ENCODE measurements at regions not wholly inside any gene's neighbourhood (a gene's known extent, or its start where the extent isn't known, plus 50 kb on each side); places are given as distances from the start of the nearest gene placed in this dataset.
"Not testable (repeated sequence)": the region's sequence is repeated elsewhere in the genome, so short reads cannot be mapped to it uniquely, and the experiment has no call there.

DNA sequence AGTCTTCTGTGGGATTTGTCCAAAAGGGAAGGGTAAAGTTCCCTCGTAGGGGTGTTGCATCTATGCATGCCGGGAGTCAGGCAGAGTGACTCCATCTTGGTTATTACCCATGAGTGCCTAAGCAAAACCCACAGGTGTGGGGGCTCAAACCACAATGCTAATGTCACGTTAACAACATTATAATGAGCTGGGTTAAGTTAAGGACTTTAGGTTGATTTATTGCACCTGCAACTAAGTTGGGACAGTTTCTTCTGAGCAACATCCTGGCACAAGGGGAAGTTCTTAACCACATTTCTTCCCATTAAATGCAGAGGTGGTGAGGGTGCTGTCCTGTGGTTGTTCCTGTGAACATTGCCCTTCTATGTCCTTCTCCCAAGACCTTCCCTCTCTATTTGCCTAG, 1596.8 kb upstream of the SLC39A10 start:
- ATAC-seq (replicated peaks in 6 of 8): no peak
- Histone ChIP-seq H3K4me3 (no peak overlapping the region), H3K27ac (no peak overlapping the region), H3K4me1 (replicated peaks in 1 of 2) (no peaks in the 10 kb centered on the region)
- 0 to 100% (median 80%) methylated on average over 1 to 3 of the region's 3 CpGs; no CpG with 5 or more reads in 3 of the 10 experiments for WGBS, 10 experiments
- in situ Hi-C loops (cut with MboI; ENCODE audit: low pct_unique_long_range_greater_than_20kb in 2 of 9, low sequenced_read_pairs in 9 of 9, unreplicated experiment in 9 of 9): no loop called here

- ATAC-seq (replicated peaks in 6 of 8): no peak
- in situ Hi-C loops (cut with MboI; ENCODE audit: low pct_unique_long_range_greater_than_20kb in 2 of 9, low sequenced_read_pairs in 9 of 9, unreplicated experiment in 9 of 9): no loop called here
- H3K4me3 ChIP-seq: no peak overlapping the region
Observed at GRCh38 chr2:194054313-194054712, 1602.7 kb upstream of the SLC39A10 start.

DNA sequence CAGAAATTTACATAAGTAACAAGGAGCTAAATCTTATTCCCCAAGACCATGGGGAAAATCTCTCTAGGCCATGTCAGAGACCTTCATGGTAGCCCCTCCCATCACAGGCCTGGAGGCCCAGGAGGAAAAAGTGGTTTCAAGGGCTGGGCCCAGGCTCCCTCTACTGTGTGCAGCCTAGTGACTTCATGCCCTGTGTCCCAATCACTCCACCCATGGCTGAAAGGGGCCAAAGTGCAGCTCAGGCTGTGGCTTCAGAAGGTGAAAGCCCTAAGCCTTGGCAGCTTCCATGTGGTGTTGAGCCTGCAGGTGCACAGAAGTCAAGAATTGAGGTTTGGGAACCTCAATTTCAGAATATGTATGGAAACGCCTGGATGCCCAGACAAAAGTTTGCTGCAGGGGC, 1612.7 kb upstream of the SLC39A10 start:
- Histone ChIP-seq H3K4me3 (no peak overlapping the region), H3K4me1 (replicated peaks in 1 of 2) (no peaks in the 10 kb centered on the region), H3K27ac (no peak overlapping the region)
- 40 to 100% (median 70%) methylated on average over 1 of the region's 1 CpG; no CpG with 5 or more reads in 6 of the 10 experiments for WGBS, 10 experiments
- in situ Hi-C loops (cut with MboI; ENCODE audit: low pct_unique_long_range_greater_than_20kb in 2 of 9, low sequenced_read_pairs in 9 of 9, unreplicated experiment in 9 of 9): no loop called here
- ATAC-seq (replicated peaks in 6 of 8): no peak

More at GRCh38 chr2:194054313-194054712, 1602.7 kb upstream of the SLC39A10 start:
- no peaks in the 10 kb centered on the region for H3K4me1 ChIP-seq (replicated peaks in 1 of 2)
- H3K27ac ChIP-seq: no peak overlapping the region

GRCh38 chr2:194021130-194021529, 1635.9 kb upstream of the SLC39A10 start:
- in situ Hi-C loops (cut with MboI; ENCODE audit: low pct_unique_long_range_greater_than_20kb in 2 of 9, low sequenced_read_pairs in 9 of 9, unreplicated experiment in 9 of 9); H3K4me3 ChIP-seq; H3K27ac ChIP-seq; H3K4me1 ChIP-seq (replicated peaks in 1 of 2); ATAC-seq (replicated peaks in 6 of 8): not testable (repeated sequence)
- 14 to 100% (median 87%) methylated on average over 1 to 4 of the region's 5 CpGs; no CpG with 5 or more reads in 4 of the 10 experiments for WGBS, 10 experiments

DNA sequence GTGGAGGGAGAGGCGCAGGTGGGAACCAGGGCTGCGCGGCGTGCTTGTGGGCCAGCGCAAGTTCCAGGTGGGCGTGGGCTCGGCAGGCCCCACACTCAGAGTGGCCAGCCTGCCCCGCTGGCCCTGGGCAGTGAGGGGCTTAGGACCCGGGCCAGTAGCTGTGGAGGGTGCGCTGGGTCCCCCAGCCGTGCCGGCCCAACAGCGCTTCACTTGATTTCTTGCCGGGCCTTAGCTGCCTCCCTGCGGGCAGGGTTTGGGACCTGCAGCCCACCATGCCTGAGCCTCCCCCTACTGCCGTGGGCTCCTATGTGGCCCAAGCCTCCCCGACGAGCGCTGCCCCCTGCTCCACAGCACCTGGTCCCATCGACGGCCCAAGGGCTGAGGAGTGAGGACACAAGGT, 1636.9 kb upstream of the SLC39A10 start:
- in situ Hi-C loops (cut with MboI; ENCODE audit: low pct_unique_long_range_greater_than_20kb in 2 of 9, low sequenced_read_pairs in 9 of 9, unreplicated experiment in 9 of 9): no loop called here
- Histone ChIP-seq H3K4me1 (replicated peaks in 1 of 2) (peaks cover 0 to 4% of the 10 kb centered on the region in 2 donors), H3K27ac (no peak overlapping the region), H3K4me3 (no peak overlapping the region)
- ATAC-seq (replicated peaks in 6 of 8): no peak
- WGBS, 10 experiments: 8 to 96% (median 80%) methylated on average over 1 to 7 of the region's 21 CpGs; no CpG with 5 or more reads in 6 of the 10 experiments

DNA sequence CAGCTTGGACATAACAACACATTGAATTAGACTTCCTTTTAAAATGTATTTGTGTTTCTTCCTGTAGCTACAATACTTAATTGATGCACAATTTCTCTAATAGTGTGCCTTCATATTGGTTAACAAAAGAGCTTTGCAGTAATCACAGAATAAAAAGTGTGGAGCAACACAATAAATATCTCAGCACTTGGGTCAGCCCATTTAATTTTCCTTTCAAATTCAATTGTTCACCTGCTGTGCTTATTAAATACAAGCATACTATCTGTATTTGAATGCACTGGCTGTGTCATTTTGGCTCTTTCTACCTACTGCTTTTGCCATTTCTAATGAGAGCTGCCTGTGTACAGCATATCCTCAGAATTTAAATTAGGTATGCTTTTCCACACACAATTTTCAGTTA, 1641.3 kb upstream of the SLC39A10 start:
- in situ Hi-C loops (cut with MboI; ENCODE audit: low pct_unique_long_range_greater_than_20kb in 2 of 9, low sequenced_read_pairs in 9 of 9, unreplicated experiment in 9 of 9): no loop called here
- peaks cover 0 to 9% of the 10 kb centered on the region in 2 donors for H3K4me1 ChIP-seq (replicated peaks in 1 of 2)
- no peak overlapping the region for H3K27ac ChIP-seq
- no peak overlapping the region for H3K4me3 ChIP-seq
- no peak for ATAC-seq (replicated peaks in 6 of 8)

- peak in 4 of 8 experiments; percentile 24 to 68 (median 42) for ATAC-seq (replicated peaks in 6 of 8)
- Histone ChIP-seq H3K4me1 (replicated peaks in 1 of 2) (peaks cover 0 to 9% of the 10 kb centered on the region in 2 donors), H3K4me3 (no peak overlapping the region), H3K27ac (no peak overlapping the region)
- in situ Hi-C loops (cut with MboI; ENCODE audit: low pct_unique_long_range_greater_than_20kb in 2 of 9, low sequenced_read_pairs in 9 of 9, unreplicated experiment in 9 of 9): no loop called here
- 14 to 100% (median 69%) methylated on average over 1 to 2 of the region's 2 CpGs; no CpG with 5 or more reads in 1 of the 10 experiments for WGBS, 10 experiments
Observed at GRCh38 chr2:194014639-194015038, 1642.4 kb upstream of the SLC39A10 start.

- Histone ChIP-seq H3K27ac (no peak overlapping the region), H3K4me3 (no peak overlapping the region), H3K4me1 (replicated peaks in 1 of 2) (no peaks in the 10 kb centered on the region)
- in situ Hi-C loops (cut with MboI; ENCODE audit: low pct_unique_long_range_greater_than_20kb in 2 of 9, low sequenced_read_pairs in 9 of 9, unreplicated experiment in 9 of 9): no loop called here
- WGBS, 10 experiments: 0 to 100% (median 86%) methylated on average over 1 to 2 of the region's 2 CpGs
- ATAC-seq (replicated peaks in 6 of 8): no peak
Observed at GRCh38 chr2:194004590-194005206, 1652.3 kb upstream of the SLC39A10 start.

- in situ Hi-C loops (cut with MboI; ENCODE audit: low pct_unique_long_range_greater_than_20kb in 2 of 9, low sequenced_read_pairs in 9 of 9, unreplicated experiment in 9 of 9): no loop called here
- H3K27ac ChIP-seq: no peak overlapping the region
- 0 to 100% (median 80%) methylated on average over 1 to 2 of the region's 2 CpGs; no CpG with 5 or more reads in 1 of the 10 experiments for WGBS, 10 experiments
- no peaks in the 10 kb centered on the region for H3K4me1 ChIP-seq (replicated peaks in 1 of 2)
- no peak for ATAC-seq (replicated peaks in 6 of 8)
- H3K4me3 ChIP-seq: no peak overlapping the region
Observed at GRCh38 chr2:194003911-194004310, 1653.1 kb upstream of the SLC39A10 start.

GRCh38 chr2:194002699-194003368, 1654.2 kb upstream of the SLC39A10 start:
- WGBS, 10 experiments: 23 to 100% (median 100%) methylated on average over 1 to 6 of the region's 23 CpGs; no CpG with 5 or more reads in 5 of the 10 experiments
- Histone ChIP-seq H3K4me3 (no peak overlapping the region), H3K4me1 (replicated peaks in 1 of 2) (no peaks in the 10 kb centered on the region), H3K27ac (no peak overlapping the region)
- ATAC-seq (replicated peaks in 6 of 8): no peak
- in situ Hi-C loops (cut with MboI; ENCODE audit: low pct_unique_long_range_greater_than_20kb in 2 of 9, low sequenced_read_pairs in 9 of 9, unreplicated experiment in 9 of 9): no loop called here

- in situ Hi-C loops (cut with MboI; ENCODE audit: low pct_unique_long_range_greater_than_20kb in 2 of 9, low sequenced_read_pairs in 9 of 9, unreplicated experiment in 9 of 9): no loop called here
- Histone ChIP-seq H3K27ac (no peak overlapping the region), H3K4me1 (replicated peaks in 1 of 2) (no peaks in the 10 kb centered on the region), H3K4me3 (no peak overlapping the region)
- no peak for ATAC-seq (replicated peaks in 6 of 8)
- 24 to 92% (median 66%) methylated on average over 2 to 4 of the region's 4 CpGs for WGBS, 10 experiments
Observed at GRCh38 chr2:193990868-193991267, 1666.2 kb upstream of the SLC39A10 start.

DNA sequence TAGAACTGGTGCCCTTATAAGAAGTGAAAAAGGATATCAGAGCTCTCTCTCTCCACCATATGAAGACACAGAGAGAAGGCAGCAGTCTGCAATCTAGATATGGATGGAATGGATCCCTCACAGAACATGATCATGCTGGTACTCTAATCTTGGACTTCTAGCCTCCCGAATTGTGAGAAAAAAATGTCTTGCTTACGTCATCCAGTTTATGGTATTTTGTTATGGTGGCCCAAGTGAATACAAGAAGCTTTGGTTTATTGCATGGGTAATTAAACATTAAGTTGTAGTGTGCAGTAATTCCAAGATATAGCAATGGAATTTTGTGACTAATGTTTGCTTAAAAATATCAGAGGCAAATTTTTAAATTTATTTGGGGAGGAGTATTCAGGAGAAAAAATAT, 1667.4 kb upstream of the SLC39A10 start:
- H3K4me3 ChIP-seq: no peak overlapping the region
- no peak for ATAC-seq (replicated peaks in 6 of 8)
- H3K4me1 ChIP-seq (replicated peaks in 1 of 2): no peaks in the 10 kb centered on the region
- in situ Hi-C loops (cut with MboI; ENCODE audit: low pct_unique_long_range_greater_than_20kb in 2 of 9, low sequenced_read_pairs in 9 of 9, unreplicated experiment in 9 of 9): no loop called here
- WGBS, 10 experiments: 0 to 100% (median 84%) methylated on average over 1 to 2 of the region's 2 CpGs; no CpG with 5 or more reads in 2 of the 10 experiments
- H3K27ac ChIP-seq: no peak overlapping the region

GRCh38 chr2:193988784-193989183, 1668.2 kb upstream of the SLC39A10 start:
- ATAC-seq (replicated peaks in 6 of 8): no peak
- H3K27ac ChIP-seq: no peak overlapping the region
- H3K4me3 ChIP-seq: no peak overlapping the region
- in situ Hi-C loops (cut with MboI; ENCODE audit: low pct_unique_long_range_greater_than_20kb in 2 of 9, low sequenced_read_pairs in 9 of 9, unreplicated experiment in 9 of 9): no loop called here
- H3K4me1 ChIP-seq (replicated peaks in 1 of 2): no peaks in the 10 kb centered on the region
- 0 to 100% (median 50%) methylated on average over 1 of the region's 1 CpG; no CpG with 5 or more reads in 4 of the 10 experiments for WGBS, 10 experiments

GRCh38 chr2:193985272-193985671, 1671.8 kb upstream of the SLC39A10 start:
- no peak for ATAC-seq (replicated peaks in 6 of 8)
- 41 to 92% (median 75%) methylated on average over 2 of the region's 2 CpGs; no CpG with 5 or more reads in 1 of the 10 experiments for WGBS, 10 experiments
- H3K4me1 ChIP-seq (replicated peaks in 1 of 2): no peaks in the 10 kb centered on the region
- H3K27ac ChIP-seq: no peak overlapping the region
- in situ Hi-C loops (cut with MboI; ENCODE audit: low pct_unique_long_range_greater_than_20kb in 2 of 9, low sequenced_read_pairs in 9 of 9, unreplicated experiment in 9 of 9): no loop called here
- H3K4me3 ChIP-seq: no peak overlapping the region

Measured in motor neuron (in vitro differentiated cells).